ENCODE measurements at regions not wholly inside any gene's neighbourhood (a gene's known extent, or its start where the extent isn't known, plus 50 kb on each side); places are given as distances from the start of the nearest gene placed in this dataset.

DNA sequence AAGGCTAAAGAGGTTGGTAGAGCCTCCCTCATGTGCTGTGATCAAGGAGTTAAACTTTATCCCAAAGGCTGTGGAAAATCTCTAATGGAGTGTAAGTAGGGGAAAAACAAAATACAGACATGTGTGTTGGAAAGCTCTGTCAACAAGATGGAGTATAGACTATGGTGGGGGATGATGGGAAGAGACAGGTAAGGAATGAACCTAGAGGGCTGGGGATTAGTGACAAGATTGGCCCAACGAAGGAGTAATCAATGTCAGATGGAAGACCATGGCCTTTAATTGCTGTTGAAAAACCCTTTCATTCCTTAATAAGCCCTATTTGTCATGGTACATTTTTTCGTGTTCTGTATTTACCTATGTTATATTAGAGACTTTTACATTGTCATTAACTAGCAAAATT lies 278.6 kb downstream of the SQOR start:
- in situ Hi-C loops (cut with MboI), result no loop called here
- POLR2A ChIA-PET, result no interaction called here

GRCh38 chr15:45914425-45914824 lies 279.6 kb downstream of the SQOR start:
- Histone ChIP-seq H3K9me3 (replicated peaks; ENCODE audit: control insufficient read depth, insufficient read depth, low read length) (no peaks in the 10 kb centered on the region), H3K27ac (ENCODE audit: control insufficient read depth, insufficient read depth) (no peak overlapping the region), H3K4me2 (ENCODE audit: control insufficient read depth, insufficient read depth) (no peak overlapping the region), H3K27me3 (replicated peaks in 1 of 2; ENCODE audit: control insufficient read depth in 2 of 2, insufficient read depth in 2 of 2, low read length in 1 of 2) (no peaks in the 10 kb centered on the region), H3K4me1 (ENCODE audit: control insufficient read depth, insufficient read depth, low read length) (no peaks in the 10 kb centered on the region), H3K4me3 (no peak overlapping the region), H3K79me2 (ENCODE audit: control insufficient read depth, insufficient read depth, low read length) (no peaks in the 10 kb centered on the region), H2AFZ (ENCODE audit: control insufficient read depth, low read depth, low read length) (no peak overlapping the region), H3K36me3 (ENCODE audit: control insufficient read depth in 2 of 2, insufficient read depth in 2 of 2, low read length in 1 of 2) (no peaks in the 10 kb centered on the region), H4K20me1 (ENCODE audit: control insufficient read depth, insufficient read depth) (no peaks in the 10 kb centered on the region), H3K9ac (ENCODE audit: control insufficient read depth, insufficient read depth, low read length) (no peak overlapping the region)
- ChIA-PET POLR2A (no interaction called here), RAD21 (ENCODE audit: unreplicated experiment) (no interaction called here), CTCF (no interaction called here), SMC1A (ENCODE audit: uncharacterized antibody, unreplicated experiment) (no interaction called here)
- in situ Hi-C loops (cut with MboI), result no loop called here
- BruUV-seq (replicated peaks), result no TSS peak
- DNase-seq (ENCODE audit: low read depth, low spot score), result no peak
- FAIRE-seq, result no peak
- intact Hi-C loops (cut with micrococcal nuclease; ENCODE audit: unreplicated experiment), result no loop called here
- ATAC-seq, result no peak
- no peak for TF ChIP-seq ZNF592 (IDR thresholded peaks at IDR 0.05)
- no peak for TF ChIP-seq TAF1 (IDR thresholded peaks at IDR 0.05; ENCODE audit: borderline replicate concordance, low read depth, low read length)
- TF ChIP-seq BHLHE40 (IDR thresholded peaks at IDR 0.05; ENCODE audit: borderline replicate concordance in 1 of 2, low read depth in 2 of 2, low read length in 1 of 2), result no peak
- no peak for TF ChIP-seq CBFB (IDR thresholded peaks at IDR 0.05; ENCODE audit: low read depth)
- TF ChIP-seq RFX5 (IDR thresholded peaks at IDR 0.05; ENCODE audit: low read depth, low read length), result no peak
- TF ChIP-seq SIN3A (IDR thresholded peaks at IDR 0.05; ENCODE audit: low read depth, low read length), result no peak
- no peak for TF ChIP-seq SREBF2 (IDR thresholded peaks at IDR 0.05; ENCODE audit: low read length)
- no peak for TF ChIP-seq MTA3 (IDR thresholded peaks at IDR 0.05; ENCODE audit: borderline replicate concordance, low read length)
- no peak for TF ChIP-seq SMARCA5 (IDR thresholded peaks at IDR 0.05)
- TF ChIP-seq TBL1XR1 (IDR thresholded peaks at IDR 0.05; ENCODE audit: low read depth, low read length), result no peak

More for the DNA sequence above, 278.6 kb downstream of the SQOR start:
- no peak overlapping the region for H3K4me3 ChIP-seq
- CTCF ChIA-PET, result no interaction called here
- no peak overlapping the region for H3K9ac ChIP-seq (ENCODE audit: control insufficient read depth, insufficient read depth, low read length)
- DNase-seq (ENCODE audit: low read depth, low spot score) (no peak), FAIRE-seq (no peak), ATAC-seq (no peak)
- intact Hi-C loops (cut with micrococcal nuclease; ENCODE audit: unreplicated experiment), result no loop called here
- RAD21 ChIA-PET (ENCODE audit: unreplicated experiment), result no interaction called here
- H4K20me1 ChIP-seq (ENCODE audit: control insufficient read depth, insufficient read depth), result no peaks in the 10 kb centered on the region
- H3K4me2 ChIP-seq (ENCODE audit: control insufficient read depth, insufficient read depth), result no peak overlapping the region
- no peaks in the 10 kb centered on the region for H3K27me3 ChIP-seq (replicated peaks in 1 of 2; ENCODE audit: control insufficient read depth in 2 of 2, insufficient read depth in 2 of 2, low read length in 1 of 2)
- WGBS (ENCODE audit: insufficient coverage, insufficient replicate concordance, low lambda C conversion rate, missing lambda C conversion rate), result 0% methylated on average over 2 of the region's 2 CpGs
- TF ChIP-seq POU2F2 (IDR thresholded peaks at IDR 0.05; ENCODE audit: borderline replicate concordance, low read depth, low read length) (no peak), LARP7 (IDR thresholded peaks at IDR 0.05) (no peak), KLF5 (IDR thresholded peaks at IDR 0.05; ENCODE audit: partially characterized antibody) (no peak), TCF12 (IDR thresholded peaks at IDR 0.05; ENCODE audit: low read depth, low read length) (no peak), ZNF24 (IDR thresholded peaks at IDR 0.05) (no peak), RAD21 (IDR thresholded peaks at IDR 0.05; ENCODE audit: insufficient read depth, low read depth, low read length) (no peak), DPF2 (IDR thresholded peaks at IDR 0.05) (no peak), NFIC (IDR thresholded peaks at IDR 0.05; ENCODE audit: low read depth, low read length) (no peak), SIX5 (IDR thresholded peaks at IDR 0.05; ENCODE audit: low read depth, low read length, severe bottlenecking) (no peak), PKNOX1 (IDR thresholded peaks at IDR 0.05) (no peak)
- no peak overlapping the region for H2AFZ ChIP-seq (ENCODE audit: control insufficient read depth, low read depth, low read length)
- H3K9me3 ChIP-seq (replicated peaks; ENCODE audit: control insufficient read depth, insufficient read depth, low read length), result no peaks in the 10 kb centered on the region
- H3K4me1 ChIP-seq (ENCODE audit: control insufficient read depth, insufficient read depth, low read length), result no peaks in the 10 kb centered on the region
- no peak overlapping the region for H3K27ac ChIP-seq (ENCODE audit: control insufficient read depth, insufficient read depth)
- SMC1A ChIA-PET (ENCODE audit: uncharacterized antibody, unreplicated experiment), result no interaction called here
- no peaks in the 10 kb centered on the region for H3K79me2 ChIP-seq (ENCODE audit: control insufficient read depth, insufficient read depth, low read length)
- H3K36me3 ChIP-seq (ENCODE audit: control insufficient read depth in 2 of 2, insufficient read depth in 2 of 2, low read length in 1 of 2), result no peaks in the 10 kb centered on the region
- BruUV-seq (replicated peaks), result no TSS peak

Data from GM12878 (cell line).